Ascending aorta (tissue), 2 donors: ENCODE measurements at regions not wholly inside any gene's neighbourhood (a gene's known extent, or its start where the extent isn't known, plus 50 kb on each side); places are given as distances from the start of the nearest gene placed in this dataset.
"Not testable (repeated sequence)": the region's sequence is repeated elsewhere in the genome, so short reads cannot be mapped to it uniquely, and the experiment has no call there.

Experiments used
- DNase-seq, 2 donors: peaks; one replicate each; pipeline ENCODE4 v3.0.0-alpha.2; 2019; ENCODE audit warnings: low spot score in 2 of 2
- H3K27ac ChIP-seq, 2 donors: fragments of 200-600 bp; sonication (generic); one replicate each; pipeline ENCODE4 v1.5.1; 2016 to 2017; ENCODE audit warnings: mild to moderate bottlenecking in 1 of 2
- H3K27me3 ChIP-seq: fragments of 200-600 bp; sonication (generic); one replicate; pipeline ENCODE4 v1.5.1; 2017
- H3K36me3 ChIP-seq, 2 donors: fragments of 200-600 bp; sonication (generic); one replicate each; pipeline ENCODE4 v1.5.1; 2016
- H3K4me1 ChIP-seq, 2 donors: fragments of 200-600 bp; sonication (generic); one replicate each; pipeline ENCODE4 v1.5.1; 2016 to 2017; ENCODE audit warnings: mild to moderate bottlenecking in 1 of 2
- H3K4me3 ChIP-seq, 2 donors: fragments of 200-600 bp; sonication (generic); one replicate each; pipeline ENCODE4 v1.5.1; 2016 to 2017; ENCODE audit warnings: mild to moderate bottlenecking in 1 of 2
- H3K9me3 ChIP-seq, 2 donors: fragments of 200-600 bp; sonication (generic); one replicate each; pipeline ENCODE4 v1.5.1; 2016
- intact Hi-C: fragments of 100-400 bp; cut with DNase I; formaldehyde crosslinking; loops from one replicate; pipeline ENCODE4 v1.15.1; 2023
- TF ChIP-seq, protein P1 (sequence below), 3 experiments: fragments of 200-600 bp in 2 of 3; fragments of 450-650 bp in 1 of 3; sonication (generic) in 2 of 3; IDR thresholded peaks; one replicate each; pipeline ENCODE4 v1.5.1; 2016 to 2019; ENCODE audit warnings: antibody characterized with exemption in 3 of 3, mild to moderate bottlenecking in 1 of 3, moderate library complexity in 1 of 3

- intact Hi-C loops: no loop called here
- no peak overlapping the region for H3K4me3 ChIP-seq
- H3K27ac ChIP-seq: no peak overlapping the region
- TF ChIP-seq, protein P1, sequence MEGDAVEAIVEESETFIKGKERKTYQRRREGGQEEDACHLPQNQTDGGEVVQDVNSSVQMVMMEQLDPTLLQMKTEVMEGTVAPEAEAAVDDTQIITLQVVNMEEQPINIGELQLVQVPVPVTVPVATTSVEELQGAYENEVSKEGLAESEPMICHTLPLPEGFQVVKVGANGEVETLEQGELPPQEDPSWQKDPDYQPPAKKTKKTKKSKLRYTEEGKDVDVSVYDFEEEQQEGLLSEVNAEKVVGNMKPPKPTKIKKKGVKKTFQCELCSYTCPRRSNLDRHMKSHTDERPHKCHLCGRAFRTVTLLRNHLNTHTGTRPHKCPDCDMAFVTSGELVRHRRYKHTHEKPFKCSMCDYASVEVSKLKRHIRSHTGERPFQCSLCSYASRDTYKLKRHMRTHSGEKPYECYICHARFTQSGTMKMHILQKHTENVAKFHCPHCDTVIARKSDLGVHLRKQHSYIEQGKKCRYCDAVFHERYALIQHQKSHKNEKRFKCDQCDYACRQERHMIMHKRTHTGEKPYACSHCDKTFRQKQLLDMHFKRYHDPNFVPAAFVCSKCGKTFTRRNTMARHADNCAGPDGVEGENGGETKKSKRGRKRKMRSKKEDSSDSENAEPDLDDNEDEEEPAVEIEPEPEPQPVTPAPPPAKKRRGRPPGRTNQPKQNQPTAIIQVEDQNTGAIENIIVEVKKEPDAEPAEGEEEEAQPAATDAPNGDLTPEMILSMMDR (IDR thresholded peaks at IDR 0.05): no peak
- no peak for DNase-seq
- H3K27me3 ChIP-seq: no peaks in the 10 kb centered on the region
- H3K4me1 ChIP-seq: no peaks in the 10 kb centered on the region
- no peaks in the 10 kb centered on the region for H3K36me3 ChIP-seq
- H3K9me3 ChIP-seq: no peaks in the 10 kb centered on the region
Observed at GRCh38 chr3:72165317-72165716, 380.4 kb upstream of the PROK2 start.

- no peaks in the 10 kb centered on the region for H3K36me3 ChIP-seq
- DNase-seq: no peak
- intact Hi-C loops: no loop called here
Observed at GRCh38 chr3:72164635-72164978, 379.7 kb upstream of the PROK2 start.

DNA sequence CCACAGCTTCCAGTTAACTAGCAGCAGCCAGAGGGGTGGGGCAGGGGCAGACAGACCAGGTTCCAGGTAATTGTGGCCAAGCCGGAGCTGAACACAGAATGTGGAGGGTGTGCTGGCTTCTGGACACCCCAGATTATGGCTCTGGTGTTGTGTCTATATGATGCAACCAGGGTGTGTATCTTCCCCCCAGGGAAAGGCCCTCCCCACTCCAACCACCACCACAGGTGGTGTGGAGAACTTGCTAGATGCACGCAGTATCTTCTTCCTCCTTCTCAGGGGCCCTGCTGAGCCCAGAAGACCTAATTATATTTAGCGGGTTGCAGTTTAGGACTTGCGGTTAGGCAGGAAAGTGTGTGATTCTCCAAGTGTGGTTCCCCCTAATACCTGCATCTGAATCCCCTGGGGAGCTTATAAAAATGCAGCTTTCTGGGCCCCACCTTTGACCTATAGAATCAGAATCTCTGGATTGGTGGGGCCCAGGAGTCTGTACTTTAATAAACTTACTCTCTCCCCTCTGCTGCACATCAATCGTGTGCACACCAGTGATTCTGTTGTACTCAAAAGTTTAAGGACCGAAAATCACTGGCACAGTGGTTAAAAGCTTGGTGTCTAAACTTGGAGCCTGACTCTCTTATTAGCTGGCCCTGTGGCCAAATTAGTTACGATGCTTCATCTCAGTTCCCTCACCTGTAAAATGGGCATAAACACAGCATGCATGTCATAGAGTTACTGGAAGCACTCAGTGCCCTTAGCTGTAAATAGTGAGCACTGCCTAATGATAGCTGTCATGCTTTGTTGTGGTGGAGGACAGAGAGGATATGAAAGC, 379.1 kb upstream of the PROK2 start:
- no peak for DNase-seq
- Histone ChIP-seq H3K27ac (no peak overlapping the region), H3K4me3 (no peak overlapping the region), H3K9me3 (no peaks in the 10 kb centered on the region), H3K4me1 (no peaks in the 10 kb centered on the region), H3K27me3 (no peaks in the 10 kb centered on the region), H3K36me3 (no peaks in the 10 kb centered on the region)
- TF ChIP-seq, protein P1 (IDR thresholded peaks at IDR 0.05): no peak
- intact Hi-C loops: no loop called here

More at GRCh38 chr3:72164635-72164978, 379.7 kb upstream of the PROK2 start:
- no peak overlapping the region for H3K27ac ChIP-seq
- H3K4me1 ChIP-seq: no peaks in the 10 kb centered on the region
- no peaks in the 10 kb centered on the region for H3K9me3 ChIP-seq
- H3K4me3 ChIP-seq: no peak overlapping the region
- TF ChIP-seq, protein P1 (IDR thresholded peaks at IDR 0.05): no peak
- no peaks in the 10 kb centered on the region for H3K27me3 ChIP-seq

GRCh38 chr3:72162649-72163184, 377.8 kb upstream of the PROK2 start:
- DNase-seq: no peak
- Histone ChIP-seq H3K27ac (no peak overlapping the region), H3K9me3 (no peaks in the 10 kb centered on the region), H3K4me3 (no peak overlapping the region), H3K4me1 (no peaks in the 10 kb centered on the region), H3K27me3 (no peaks in the 10 kb centered on the region), H3K36me3 (no peaks in the 10 kb centered on the region)
- intact Hi-C loops: no loop called here
- TF ChIP-seq, protein P1 (IDR thresholded peaks at IDR 0.05): no peak

DNA sequence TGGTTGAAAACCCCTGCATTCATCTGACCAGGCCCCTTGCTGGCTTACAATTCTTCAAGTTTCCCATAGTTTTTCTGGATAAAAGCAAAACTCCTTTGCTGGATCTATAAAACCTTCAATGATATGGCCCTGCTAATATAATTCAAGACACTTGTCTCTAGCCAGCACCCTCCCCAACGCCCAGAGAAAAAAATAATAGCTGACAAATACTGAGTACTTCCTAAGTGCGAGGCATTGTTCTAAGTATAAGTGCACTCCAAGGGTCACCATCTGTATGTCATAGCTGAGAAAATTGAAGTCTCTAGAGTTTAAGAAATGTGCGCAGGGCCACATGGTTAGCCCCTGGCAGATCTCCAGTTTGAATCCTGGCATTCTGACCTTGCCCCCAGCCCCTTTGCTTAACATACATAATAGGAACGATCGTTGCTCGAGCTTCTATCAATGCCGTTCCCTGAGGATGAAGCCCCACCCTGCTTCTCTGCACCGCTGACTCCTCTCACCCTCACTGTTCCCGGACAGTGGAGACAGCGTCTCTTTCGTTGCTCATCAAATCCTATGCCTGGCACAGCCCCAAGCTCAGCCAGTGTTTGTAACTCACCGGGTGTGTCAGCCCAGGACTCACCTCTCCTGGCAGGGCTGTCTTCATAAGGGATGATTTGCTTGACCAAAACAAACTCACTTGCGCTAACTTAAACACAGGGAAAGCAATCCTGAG, 377.1 kb upstream of the PROK2 start:
- H3K36me3 ChIP-seq: no peaks in the 10 kb centered on the region
- intact Hi-C loops: no loop called here
- TF ChIP-seq, protein P1 (IDR thresholded peaks at IDR 0.05): no peak
- no peak overlapping the region for H3K27ac ChIP-seq
- no peaks in the 10 kb centered on the region for H3K4me1 ChIP-seq
- no peaks in the 10 kb centered on the region for H3K27me3 ChIP-seq
- H3K4me3 ChIP-seq: no peak overlapping the region
- no peaks in the 10 kb centered on the region for H3K9me3 ChIP-seq
- no peak for DNase-seq

- H3K9me3 ChIP-seq, H3K27ac ChIP-seq, DNase-seq, H3K27me3 ChIP-seq, intact Hi-C loops, H3K4me3 ChIP-seq, H3K4me1 ChIP-seq, H3K36me3 ChIP-seq: not testable (repeated sequence)
Observed at GRCh38 chr3:72161285-72161684, 376.3 kb upstream of the PROK2 start.
